ENCODE measurements at regions not wholly inside any gene's neighbourhood (a gene's known extent, or its start where the extent isn't known, plus 50 kb on each side); places are given as distances from the start of the nearest gene placed in this dataset.
"Not testable (repeated sequence)": the region's sequence is repeated elsewhere in the genome, so short reads cannot be mapped to it uniquely, and the experiment has no call there.

- ChIA-PET POLR2A (no interaction called here), CTCF (no interaction called here)
Measured at GRCh38 chr2:194700726-194701125, 956.3 kb upstream of the SLC39A10 start.

- POLR2A ChIA-PET, result no interaction called here
Measured at GRCh38 chr2:194700116-194700515, 956.9 kb upstream of the SLC39A10 start.

GRCh38 chr2:194698012-194698411 lies 959.0 kb upstream of the SLC39A10 start:
- CTCF ChIA-PET, result no interaction called here
- POLR2A ChIA-PET, result no interaction called here

More at GRCh38 chr2:194700116-194700515, 956.9 kb upstream of the SLC39A10 start:
- CTCF ChIA-PET, result no interaction called here

- CTCF ChIA-PET, result no interaction called here
- POLR2A ChIA-PET, result no interaction called here
Measured at GRCh38 chr2:194697439-194697838, 959.6 kb upstream of the SLC39A10 start.

GRCh38 chr2:194696690-194697089 lies 960.3 kb upstream of the SLC39A10 start:
- CTCF ChIA-PET, result no interaction called here
- POLR2A ChIA-PET, result no interaction called here

- POLR2A ChIA-PET, result no interaction called here
- CTCF ChIA-PET, result no interaction called here
Measured at GRCh38 chr2:194686569-194686968, 970.5 kb upstream of the SLC39A10 start.

GRCh38 chr2:194674043-194674442 lies 983.0 kb upstream of the SLC39A10 start:
- ChIA-PET CTCF (no interaction called here), POLR2A (no interaction called here)

- ChIA-PET CTCF (no interaction called here), POLR2A (no interaction called here)
Measured at GRCh38 chr2:194672994-194673393, 984.0 kb upstream of the SLC39A10 start.

GRCh38 chr2:194661431-194661830 lies 995.6 kb upstream of the SLC39A10 start:
- ChIA-PET POLR2A (no interaction called here), CTCF (no interaction called here)

- POLR2A ChIA-PET, CTCF ChIA-PET: not testable (repeated sequence)
Measured at GRCh38 chr2:194639057-194639456, 1018.0 kb upstream of the SLC39A10 start.

GRCh38 chr2:194621945-194622344 lies 1035.1 kb upstream of the SLC39A10 start:
- CTCF ChIA-PET, result no interaction called here
- POLR2A ChIA-PET, result no interaction called here

- CTCF ChIA-PET, result no interaction called here
- POLR2A ChIA-PET, result no interaction called here
Measured at GRCh38 chr2:194619366-194619765, 1037.7 kb upstream of the SLC39A10 start.

GRCh38 chr2:194618432-194618831 lies 1038.6 kb upstream of the SLC39A10 start:
- ChIA-PET CTCF (no interaction called here), POLR2A (no interaction called here)

GRCh38 chr2:194616334-194616733 lies 1040.7 kb upstream of the SLC39A10 start:
- CTCF ChIA-PET, result no interaction called here
- POLR2A ChIA-PET, result no interaction called here

- ChIA-PET POLR2A (no interaction called here), CTCF (no interaction called here)
Measured at GRCh38 chr2:194610297-194610696, 1046.7 kb upstream of the SLC39A10 start.

GRCh38 chr2:194603429-194603828 lies 1053.6 kb upstream of the SLC39A10 start:
- CTCF ChIA-PET, result no interaction called here
- POLR2A ChIA-PET, result no interaction called here

GRCh38 chr2:194602750-194603149 lies 1054.3 kb upstream of the SLC39A10 start:
- ChIA-PET CTCF (no interaction called here), POLR2A (no interaction called here)

- POLR2A ChIA-PET, result no interaction called here
- CTCF ChIA-PET, result no interaction called here
Measured at GRCh38 chr2:194591192-194591591, 1065.8 kb upstream of the SLC39A10 start.

- ChIA-PET POLR2A (no interaction called here), CTCF (no interaction called here)
Measured at GRCh38 chr2:194587739-194588270, 1069.2 kb upstream of the SLC39A10 start.

- ChIA-PET CTCF (no interaction called here), POLR2A (no interaction called here)
Measured at GRCh38 chr2:194567661-194568017, 1089.4 kb upstream of the SLC39A10 start.

- ChIA-PET CTCF (no interaction called here), POLR2A (no interaction called here)
Measured at GRCh38 chr2:194566907-194567660, 1089.9 kb upstream of the SLC39A10 start.

- ChIA-PET POLR2A (no interaction called here), CTCF (no interaction called here)
Measured at GRCh38 chr2:194564422-194564821, 1092.6 kb upstream of the SLC39A10 start.
